ENCODE measurements at regions not wholly inside any gene's neighbourhood (a gene's known extent, or its start where the extent isn't known, plus 50 kb on each side); places are given as distances from the start of the nearest gene placed in this dataset.

DNA sequence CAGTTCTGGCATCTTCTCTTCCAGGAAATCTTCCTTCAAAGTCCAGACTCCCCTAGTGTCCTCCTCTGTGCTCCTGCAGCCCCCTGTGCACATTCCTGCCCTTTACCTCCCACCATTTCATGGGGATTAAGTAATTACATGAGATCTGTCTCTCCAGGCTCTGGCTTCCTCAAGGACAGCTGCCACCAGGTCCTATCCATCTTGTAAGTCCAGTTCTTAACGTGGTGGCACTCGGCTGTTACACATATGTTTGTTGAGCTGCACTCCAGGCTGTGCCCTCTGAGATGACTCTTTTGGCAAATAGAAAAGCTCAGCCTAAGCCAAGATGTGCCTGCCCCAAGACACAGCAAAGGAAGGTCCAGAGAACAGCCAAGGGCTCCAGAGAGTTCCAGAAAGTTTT, 57.4 kb upstream of the CAMK1G start:
- DNase-seq (ENCODE audit: low read depth in 1 of 2, low spot score in 1 of 2): no peak

DNA sequence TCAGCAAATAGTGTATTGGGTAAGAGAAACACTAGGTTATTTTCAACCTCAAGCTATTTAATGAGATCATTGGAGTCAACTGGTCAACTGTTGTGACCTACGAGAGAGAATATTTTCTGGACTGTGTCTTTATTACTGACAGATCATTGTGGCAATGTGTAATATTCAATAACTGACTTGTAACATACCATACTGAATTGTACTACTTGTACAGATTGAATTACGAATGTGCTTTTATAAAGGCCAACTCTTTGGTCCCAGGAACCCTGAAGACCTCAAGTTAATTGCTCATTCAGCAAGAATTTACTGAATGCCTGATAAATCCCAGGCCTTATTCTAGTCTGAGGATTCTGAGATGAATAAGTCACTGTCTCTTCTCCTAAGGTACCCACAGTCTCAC, 56.1 kb upstream of the CAMK1G start:
- no peak for DNase-seq (ENCODE audit: low read depth in 1 of 2, low spot score in 1 of 2)

DNA sequence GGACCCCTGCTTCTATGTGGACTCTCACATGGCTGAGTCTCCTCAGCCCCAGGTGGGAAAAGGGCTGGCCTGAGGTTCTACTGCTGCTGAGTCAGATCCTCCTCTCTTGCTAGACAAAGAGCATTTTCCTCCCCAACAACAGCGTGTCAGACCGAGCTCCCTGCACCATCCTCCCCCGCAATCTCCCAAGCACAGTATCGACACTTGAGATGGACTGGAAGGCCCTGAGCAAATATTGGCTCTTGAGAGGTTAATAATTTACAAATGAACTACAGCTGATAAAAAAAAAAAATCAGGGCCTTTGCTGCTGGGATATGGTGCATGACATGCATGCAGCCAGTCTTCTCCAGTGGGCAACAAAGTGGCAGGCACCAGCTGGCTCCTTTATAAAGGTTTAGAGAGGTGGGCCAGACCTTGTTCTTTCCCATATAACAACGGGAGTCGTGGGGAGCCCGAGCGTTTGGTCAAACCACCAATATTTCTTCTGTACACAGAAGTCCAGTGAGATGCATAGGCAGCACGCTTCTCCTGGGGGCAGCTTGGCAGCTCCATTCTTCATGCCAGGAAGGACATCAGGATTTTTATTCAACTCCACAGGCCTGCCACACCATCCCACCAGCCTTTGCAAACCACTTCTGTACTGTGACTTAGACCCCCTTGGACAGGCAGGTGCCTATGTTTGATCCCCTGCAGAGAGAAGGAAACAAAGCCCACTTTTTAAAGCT, 55.4 kb upstream of the CAMK1G start:
- DNase-seq (ENCODE audit: low read depth in 1 of 2, low spot score in 1 of 2): no peak

DNA sequence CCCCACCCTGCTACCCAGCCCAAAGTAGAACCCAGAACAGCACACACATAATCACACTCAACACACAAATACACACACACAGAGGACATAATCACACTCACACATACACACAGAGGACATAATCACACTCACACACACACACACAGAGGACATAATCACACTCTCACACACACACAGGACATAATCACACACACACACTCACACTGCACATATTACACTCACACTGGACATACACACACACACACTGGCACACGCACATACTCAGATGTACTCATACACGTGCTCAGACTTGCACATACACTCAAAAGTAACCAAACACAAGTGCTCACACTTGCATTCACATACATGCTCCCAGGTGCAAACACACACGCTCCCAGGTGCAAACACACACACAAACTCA, 54.3 kb upstream of the CAMK1G start:
- DNase-seq (ENCODE audit: low read depth in 1 of 2, low spot score in 1 of 2): no peak

DNA sequence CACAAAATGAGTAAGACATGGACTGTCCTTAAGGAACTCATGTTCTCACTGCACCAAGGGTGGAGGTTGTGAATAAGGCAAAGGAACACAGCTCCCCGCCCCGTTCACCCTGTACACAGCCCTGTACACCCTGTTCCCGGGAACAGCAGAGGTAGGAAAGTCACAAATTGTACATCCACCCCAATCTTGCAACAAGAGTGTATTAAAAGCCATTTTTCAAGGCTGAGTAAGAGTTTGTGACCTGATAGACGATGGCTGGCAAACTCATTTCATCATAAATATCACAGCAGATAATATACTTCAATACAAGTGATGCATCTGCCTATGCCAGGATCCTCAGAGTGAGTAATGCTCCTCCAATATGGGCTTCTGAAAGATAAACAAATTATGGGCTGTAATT, 52.5 kb upstream of the CAMK1G start:
- no peak for DNase-seq (ENCODE audit: low read depth in 1 of 2, low spot score in 1 of 2)

DNA sequence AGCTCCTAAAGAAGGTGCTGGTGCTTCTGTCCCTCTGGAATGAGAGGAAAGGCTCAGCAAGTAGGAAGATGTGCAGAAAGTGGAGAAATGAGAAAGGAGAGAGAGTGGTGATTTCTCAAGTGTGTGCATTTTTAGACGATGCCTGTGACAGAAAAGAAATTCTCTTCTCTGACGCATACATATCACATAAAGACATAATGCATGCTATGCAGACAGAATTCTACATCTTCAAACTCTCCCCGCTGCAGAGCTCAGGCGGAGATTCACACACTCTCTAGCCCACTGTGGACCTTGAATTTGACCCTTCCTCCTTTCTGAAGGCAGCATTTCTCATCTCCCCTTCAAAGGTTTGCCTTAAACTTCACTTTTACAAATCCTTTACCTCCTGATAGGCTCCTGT, 52.0 kb upstream of the CAMK1G start:
- no peak for DNase-seq (ENCODE audit: low read depth in 1 of 2, low spot score in 1 of 2)
